LNCaP clone FGC (cell line): ENCODE measurements at regions not wholly inside any gene's neighbourhood (a gene's known extent, or its start where the extent isn't known, plus 50 kb on each side); places are given as distances from the start of the nearest gene placed in this dataset.
A peak's percentile ranks its signal among the peaks of the same experiment; 100 is the strongest.

Experiments used
- DNase-seq: peaks from one replicate; pipeline ENCODE4 v3.0.0-alpha.2; 2011; ENCODE audit warnings: low read depth
- H3K4me3 ChIP-seq: 2 replicates; pipeline ENCODE4 v1.5.1; 2011; ENCODE audit warnings: mild to moderate bottlenecking, low read depth, low read length, control low read depth
- CTCF ChIP-seq: IDR thresholded peaks from 2 replicates; pipeline ENCODE4 v1.5.1; 2012; ENCODE audit warnings: mild to moderate bottlenecking; ENCODE audit not compliant: control insufficient read depth, insufficient read depth; ENCODE audit errors: extremely low read depth

GRCh38 chr18:40110455-40110854 is 1844.6 kb upstream of the PIK3C3 start:
- no peak for TF ChIP-seq CTCF
- no peak overlapping the region for H3K4me3 ChIP-seq
- no peak for DNase-seq

- peak overlapping the region; percentile 6; the same call in 1 of the 2 replicates for H3K4me3 ChIP-seq
- no peak for DNase-seq
- TF ChIP-seq CTCF: no peak
Observed at GRCh38 chr18:40109252-40110049, 1845.6 kb upstream of the PIK3C3 start.

GRCh38 chr18:40108596-40108995 is 1846.4 kb upstream of the PIK3C3 start:
- TF ChIP-seq CTCF: 0 out of 2 replicates have a peak, but pooled peaks have one; percentile 7
- peak; percentile 82 for DNase-seq

GRCh38 chr18:40102903-40103302 is 1852.1 kb upstream of the PIK3C3 start:
- TF ChIP-seq CTCF: no peak
- DNase-seq: no peak
- H3K4me3 ChIP-seq: no peak overlapping the region

More at GRCh38 chr18:40108596-40108995, 1846.4 kb upstream of the PIK3C3 start:
- peak overlapping the region; percentile 6; the same call in 1 of the 2 replicates for H3K4me3 ChIP-seq

- DNase-seq: no peak
- TF ChIP-seq CTCF: no peak
- no peak overlapping the region for H3K4me3 ChIP-seq
Observed at GRCh38 chr18:40099641-40100040, 1855.4 kb upstream of the PIK3C3 start.

GRCh38 chr18:40096675-40097074 is 1858.4 kb upstream of the PIK3C3 start:
- DNase-seq: no peak
- no peak for TF ChIP-seq CTCF
- no peak overlapping the region for H3K4me3 ChIP-seq

- TF ChIP-seq CTCF: no peak
- no peak overlapping the region for H3K4me3 ChIP-seq
- DNase-seq: no peak
Observed at GRCh38 chr18:40094441-40094840, 1860.6 kb upstream of the PIK3C3 start.
